Fibroblast of lung (primary cell): ENCODE measurements at regions not wholly inside any gene's neighbourhood (a gene's known extent, or its start where the extent isn't known, plus 50 kb on each side); places are given as distances from the start of the nearest gene placed in this dataset.

Source experiments
- EZH2 ChIP-seq: IDR thresholded peaks from 2 replicates; pipeline ENCODE4 v1.5.1; 2012; ENCODE audit warnings: low read length, control low read depth, mild to moderate bottlenecking; ENCODE audit errors: missing control alignments
- TF ChIP-seq, protein P1 (sequence below), 2 donors: IDR thresholded peaks in 1 of 2; conservative IDR thresholded peaks in 1 of 2; 1 replicate in 1 of 2; 2 replicates in 1 of 2; pipeline ENCODE4 v1.5.1; 2011 to 2012; ENCODE audit warnings: low read length in 2 of 2, control low read depth in 1 of 2, inconsistent platforms in 1 of 2, low read depth in 1 of 2, mild to moderate bottlenecking in 1 of 2

DNA sequence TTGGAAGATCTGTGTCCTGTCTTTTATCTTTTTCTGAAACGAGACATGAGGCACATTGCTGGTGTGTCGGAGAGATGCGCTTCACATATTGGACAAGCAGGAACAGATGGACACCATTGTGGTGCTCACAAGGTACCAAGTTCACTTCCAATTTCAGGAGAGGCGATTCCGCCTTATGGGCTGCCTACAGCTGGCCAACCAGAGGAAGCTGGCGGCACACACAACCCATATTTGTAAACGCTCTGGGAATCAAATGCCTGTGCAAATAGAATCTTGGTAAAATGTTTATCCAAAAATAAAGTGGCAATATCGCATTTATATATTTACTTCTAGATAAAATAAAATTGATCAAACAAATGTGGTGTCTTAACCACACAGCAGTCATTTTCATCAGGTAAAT, 337.4 kb downstream of the TCERG1L start:
- TF ChIP-seq, protein P1, sequence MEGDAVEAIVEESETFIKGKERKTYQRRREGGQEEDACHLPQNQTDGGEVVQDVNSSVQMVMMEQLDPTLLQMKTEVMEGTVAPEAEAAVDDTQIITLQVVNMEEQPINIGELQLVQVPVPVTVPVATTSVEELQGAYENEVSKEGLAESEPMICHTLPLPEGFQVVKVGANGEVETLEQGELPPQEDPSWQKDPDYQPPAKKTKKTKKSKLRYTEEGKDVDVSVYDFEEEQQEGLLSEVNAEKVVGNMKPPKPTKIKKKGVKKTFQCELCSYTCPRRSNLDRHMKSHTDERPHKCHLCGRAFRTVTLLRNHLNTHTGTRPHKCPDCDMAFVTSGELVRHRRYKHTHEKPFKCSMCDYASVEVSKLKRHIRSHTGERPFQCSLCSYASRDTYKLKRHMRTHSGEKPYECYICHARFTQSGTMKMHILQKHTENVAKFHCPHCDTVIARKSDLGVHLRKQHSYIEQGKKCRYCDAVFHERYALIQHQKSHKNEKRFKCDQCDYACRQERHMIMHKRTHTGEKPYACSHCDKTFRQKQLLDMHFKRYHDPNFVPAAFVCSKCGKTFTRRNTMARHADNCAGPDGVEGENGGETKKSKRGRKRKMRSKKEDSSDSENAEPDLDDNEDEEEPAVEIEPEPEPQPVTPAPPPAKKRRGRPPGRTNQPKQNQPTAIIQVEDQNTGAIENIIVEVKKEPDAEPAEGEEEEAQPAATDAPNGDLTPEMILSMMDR (conservative IDR thresholded peaks at IDR 0.05 in 1 of 2, IDR thresholded peaks at IDR 0.05 in 1 of 2; ENCODE audit: low read depth in 1 of 2, low read length in 2 of 2): no peak
- TF ChIP-seq EZH2: no peak
